ENCODE measurements at regions not wholly inside any gene's neighbourhood (a gene's known extent, or its start where the extent isn't known, plus 50 kb on each side); places are given as distances from the start of the nearest gene placed in this dataset.

- Histone ChIP-seq H3K9me3 (ENCODE audit: control insufficient read depth, insufficient read depth, low read length) (peaks cover 2% of the 10 kb centered on the region), H3K4me1 (ENCODE audit: control insufficient read depth, insufficient read depth, low read length) (no peaks in the 10 kb centered on the region), H3K4me3 (ENCODE audit: low read depth, low read length) (no peak overlapping the region), H3K27me3 (ENCODE audit: control insufficient read depth, insufficient read depth, low read length) (no peaks in the 10 kb centered on the region), H3K27ac (ENCODE audit: low read depth, low read length) (no peak overlapping the region), H3K36me3 (ENCODE audit: control insufficient read depth, insufficient read depth, low read length) (no peaks in the 10 kb centered on the region)
- no peak for DNase-seq (ENCODE audit: low read depth in 4 of 6, low spot score in 6 of 6)
- 100% methylated on average over 1 of the region's 2 CpGs for WGBS (ENCODE audit: insufficient coverage)
Observed at GRCh38 chr2:16375351-16375750, 290.3 kb downstream of the CYRIA start.

GRCh38 chr2:16374671-16375070, 291.0 kb downstream of the CYRIA start:
- Histone ChIP-seq H3K36me3 (ENCODE audit: control insufficient read depth, insufficient read depth, low read length) (no peaks in the 10 kb centered on the region), H3K4me1 (ENCODE audit: control insufficient read depth, insufficient read depth, low read length) (no peaks in the 10 kb centered on the region), H3K4me3 (ENCODE audit: low read depth, low read length) (no peak overlapping the region), H3K9me3 (ENCODE audit: control insufficient read depth, insufficient read depth, low read length) (peaks cover 2% of the 10 kb centered on the region), H3K27ac (ENCODE audit: low read depth, low read length) (no peak overlapping the region), H3K27me3 (ENCODE audit: control insufficient read depth, insufficient read depth, low read length) (no peaks in the 10 kb centered on the region)
- 100% methylated on average over 3 of the region's 6 CpGs for WGBS (ENCODE audit: insufficient coverage)
- DNase-seq (ENCODE audit: low read depth in 4 of 6, low spot score in 6 of 6): no peak

- Histone ChIP-seq H3K4me3 (ENCODE audit: low read depth, low read length) (no peak overlapping the region), H3K9me3 (ENCODE audit: control insufficient read depth, insufficient read depth, low read length) (peaks cover 2% of the 10 kb centered on the region), H3K27ac (ENCODE audit: low read depth, low read length) (no peak overlapping the region), H3K36me3 (ENCODE audit: control insufficient read depth, insufficient read depth, low read length) (no peaks in the 10 kb centered on the region), H3K4me1 (ENCODE audit: control insufficient read depth, insufficient read depth, low read length) (no peaks in the 10 kb centered on the region), H3K27me3 (ENCODE audit: control insufficient read depth, insufficient read depth, low read length) (no peaks in the 10 kb centered on the region)
- 86% methylated on average over 1 of the region's 1 CpG for WGBS (ENCODE audit: insufficient coverage)
- DNase-seq (ENCODE audit: low read depth in 4 of 6, low spot score in 6 of 6): no peak
Observed at GRCh38 chr2:16373341-16373740, 292.3 kb downstream of the CYRIA start.

GRCh38 chr2:16371751-16372150, 293.9 kb downstream of the CYRIA start:
- peaks cover 2% of the 10 kb centered on the region for H3K9me3 ChIP-seq (ENCODE audit: control insufficient read depth, insufficient read depth, low read length)
- H3K36me3 ChIP-seq (ENCODE audit: control insufficient read depth, insufficient read depth, low read length): no peaks in the 10 kb centered on the region
- no peaks in the 10 kb centered on the region for H3K27me3 ChIP-seq (ENCODE audit: control insufficient read depth, insufficient read depth, low read length)
- 90% methylated on average over 2 of the region's 6 CpGs for WGBS (ENCODE audit: insufficient coverage)
- H3K4me3 ChIP-seq (ENCODE audit: low read depth, low read length): no peak overlapping the region
- H3K4me1 ChIP-seq (ENCODE audit: control insufficient read depth, insufficient read depth, low read length): no peaks in the 10 kb centered on the region
- H3K27ac ChIP-seq (ENCODE audit: low read depth, low read length): no peak overlapping the region
- DNase-seq (ENCODE audit: low read depth in 4 of 6, low spot score in 6 of 6): no peak

GRCh38 chr2:16368951-16369350, 296.7 kb downstream of the CYRIA start:
- DNase-seq (ENCODE audit: low read depth in 4 of 6, low spot score in 6 of 6): no peak
- Histone ChIP-seq H3K27me3 (ENCODE audit: control insufficient read depth, insufficient read depth, low read length) (no peaks in the 10 kb centered on the region), H3K27ac (ENCODE audit: low read depth, low read length) (no peak overlapping the region), H3K4me1 (ENCODE audit: control insufficient read depth, insufficient read depth, low read length) (no peaks in the 10 kb centered on the region), H3K4me3 (ENCODE audit: low read depth, low read length) (no peak overlapping the region), H3K36me3 (ENCODE audit: control insufficient read depth, insufficient read depth, low read length) (no peaks in the 10 kb centered on the region), H3K9me3 (ENCODE audit: control insufficient read depth, insufficient read depth, low read length) (peaks cover 2% of the 10 kb centered on the region)
- WGBS (ENCODE audit: insufficient coverage): 58% methylated on average over 4 of the region's 7 CpGs

- peaks cover 2% of the 10 kb centered on the region for H3K9me3 ChIP-seq (ENCODE audit: control insufficient read depth, insufficient read depth, low read length)
- no peak overlapping the region for H3K27ac ChIP-seq (ENCODE audit: low read depth, low read length)
- no peaks in the 10 kb centered on the region for H3K4me1 ChIP-seq (ENCODE audit: control insufficient read depth, insufficient read depth, low read length)
- no peak overlapping the region for H3K4me3 ChIP-seq (ENCODE audit: low read depth, low read length)
- H3K36me3 ChIP-seq (ENCODE audit: control insufficient read depth, insufficient read depth, low read length): no peaks in the 10 kb centered on the region
- 100% methylated on average over 1 of the region's 3 CpGs for WGBS (ENCODE audit: insufficient coverage)
- H3K27me3 ChIP-seq (ENCODE audit: control insufficient read depth, insufficient read depth, low read length): no peaks in the 10 kb centered on the region
- DNase-seq (ENCODE audit: low read depth in 4 of 6, low spot score in 6 of 6): no peak
Observed at GRCh38 chr2:16368328-16368727, 297.3 kb downstream of the CYRIA start.

GRCh38 chr2:16365366-16365765, 300.3 kb downstream of the CYRIA start:
- Histone ChIP-seq H3K27me3 (ENCODE audit: control insufficient read depth, insufficient read depth, low read length) (no peaks in the 10 kb centered on the region), H3K4me1 (ENCODE audit: control insufficient read depth, insufficient read depth, low read length) (no peaks in the 10 kb centered on the region), H3K4me3 (ENCODE audit: low read depth, low read length) (no peak overlapping the region), H3K9me3 (ENCODE audit: control insufficient read depth, insufficient read depth, low read length) (no peaks in the 10 kb centered on the region), H3K27ac (ENCODE audit: low read depth, low read length) (no peak overlapping the region), H3K36me3 (ENCODE audit: control insufficient read depth, insufficient read depth, low read length) (no peaks in the 10 kb centered on the region)
- peak in 1 of 6 donors; percentile 92 for DNase-seq (ENCODE audit: low read depth in 4 of 6, low spot score in 6 of 6)

- Histone ChIP-seq H3K9me3 (ENCODE audit: control insufficient read depth, insufficient read depth, low read length) (no peaks in the 10 kb centered on the region), H3K4me1 (ENCODE audit: control insufficient read depth, insufficient read depth, low read length) (no peaks in the 10 kb centered on the region), H3K27me3 (ENCODE audit: control insufficient read depth, insufficient read depth, low read length) (no peaks in the 10 kb centered on the region), H3K36me3 (ENCODE audit: control insufficient read depth, insufficient read depth, low read length) (no peaks in the 10 kb centered on the region), H3K4me3 (ENCODE audit: low read depth, low read length) (no peak overlapping the region), H3K27ac (ENCODE audit: low read depth, low read length) (no peak overlapping the region)
- 88% methylated on average over 2 of the region's 3 CpGs for WGBS (ENCODE audit: insufficient coverage)
- no peak for DNase-seq (ENCODE audit: low read depth in 4 of 6, low spot score in 6 of 6)
Observed at GRCh38 chr2:16363581-16363980, 302.1 kb downstream of the CYRIA start.

GRCh38 chr2:16362611-16363010, 303.0 kb downstream of the CYRIA start:
- no peak overlapping the region for H3K27ac ChIP-seq (ENCODE audit: low read depth, low read length)
- WGBS (ENCODE audit: insufficient coverage): 100% methylated on average over 1 of the region's 4 CpGs

GRCh38 chr2:16361261-16361995, 304.2 kb downstream of the CYRIA start:
- no peak overlapping the region for H3K27ac ChIP-seq (ENCODE audit: low read depth, low read length)
- H3K36me3 ChIP-seq (ENCODE audit: control insufficient read depth, insufficient read depth, low read length): no peaks in the 10 kb centered on the region
- WGBS (ENCODE audit: insufficient coverage): 82% methylated on average over 3 of the region's 9 CpGs
- H3K4me3 ChIP-seq (ENCODE audit: low read depth, low read length): no peak overlapping the region
- DNase-seq (ENCODE audit: low read depth in 4 of 6, low spot score in 6 of 6): peak in 1 of 6 donors; percentile 78
- H3K27me3 ChIP-seq (ENCODE audit: control insufficient read depth, insufficient read depth, low read length): no peaks in the 10 kb centered on the region
- H3K4me1 ChIP-seq (ENCODE audit: control insufficient read depth, insufficient read depth, low read length): no peaks in the 10 kb centered on the region
- peaks cover 3% of the 10 kb centered on the region for H3K9me3 ChIP-seq (ENCODE audit: control insufficient read depth, insufficient read depth, low read length)

More at GRCh38 chr2:16362611-16363010, 303.0 kb downstream of the CYRIA start:
- Histone ChIP-seq H3K27me3 (ENCODE audit: control insufficient read depth, insufficient read depth, low read length) (no peaks in the 10 kb centered on the region), H3K36me3 (ENCODE audit: control insufficient read depth, insufficient read depth, low read length) (no peaks in the 10 kb centered on the region), H3K4me3 (ENCODE audit: low read depth, low read length) (no peak overlapping the region), H3K9me3 (ENCODE audit: control insufficient read depth, insufficient read depth, low read length) (peaks cover 2% of the 10 kb centered on the region), H3K4me1 (ENCODE audit: control insufficient read depth, insufficient read depth, low read length) (no peaks in the 10 kb centered on the region)
- DNase-seq (ENCODE audit: low read depth in 4 of 6, low spot score in 6 of 6): no peak

All from spinal cord (tissue), 9 donors.